ENCODE measurements at regions not wholly inside any gene's neighbourhood (a gene's known extent, or its start where the extent isn't known, plus 50 kb on each side); places are given as distances from the start of the nearest gene placed in this dataset.

DNA sequence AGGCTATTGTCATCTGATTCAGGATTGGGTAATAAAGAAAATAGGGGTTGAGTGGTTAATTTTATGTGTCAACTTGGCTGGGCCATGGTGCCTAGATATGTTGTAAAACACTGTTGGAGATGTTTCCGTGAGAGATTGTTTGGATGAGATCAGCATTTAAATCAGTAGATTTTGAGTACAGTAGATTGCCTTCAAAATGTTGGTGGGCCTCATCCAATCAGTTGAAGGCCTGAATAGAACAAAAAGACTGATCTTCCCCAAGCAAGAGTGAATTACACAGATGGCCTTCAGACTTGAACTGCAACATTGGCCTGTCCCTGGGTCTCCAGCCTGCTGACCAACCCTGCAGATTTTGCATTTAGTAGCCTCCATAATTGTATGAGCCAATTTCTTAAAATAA lies 401.3 kb upstream of the KIF2A start:
- DNase-seq (ENCODE audit: low read depth in 2 of 2) = no peak

DNA sequence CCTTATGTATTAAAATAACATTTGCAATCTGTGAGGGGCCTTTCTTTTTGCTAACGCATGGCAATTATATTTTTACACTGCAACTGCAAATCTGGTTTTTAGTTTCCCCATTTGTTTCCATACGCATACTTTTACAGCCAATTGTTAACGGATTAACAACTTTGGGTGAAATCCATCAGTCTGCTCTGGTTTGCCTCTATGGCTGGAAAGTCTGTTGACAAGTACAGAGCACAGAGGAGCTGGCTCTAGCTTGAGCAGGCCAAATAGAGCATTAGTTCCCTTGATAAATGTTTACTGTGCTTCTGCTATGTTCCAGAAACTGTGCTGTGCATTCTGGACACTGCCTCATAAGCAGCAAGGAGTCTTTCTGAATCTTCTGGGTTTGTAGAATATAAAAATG lies 400.4 kb upstream of the KIF2A start:
- no peak for DNase-seq (ENCODE audit: low read depth in 2 of 2)

DNA sequence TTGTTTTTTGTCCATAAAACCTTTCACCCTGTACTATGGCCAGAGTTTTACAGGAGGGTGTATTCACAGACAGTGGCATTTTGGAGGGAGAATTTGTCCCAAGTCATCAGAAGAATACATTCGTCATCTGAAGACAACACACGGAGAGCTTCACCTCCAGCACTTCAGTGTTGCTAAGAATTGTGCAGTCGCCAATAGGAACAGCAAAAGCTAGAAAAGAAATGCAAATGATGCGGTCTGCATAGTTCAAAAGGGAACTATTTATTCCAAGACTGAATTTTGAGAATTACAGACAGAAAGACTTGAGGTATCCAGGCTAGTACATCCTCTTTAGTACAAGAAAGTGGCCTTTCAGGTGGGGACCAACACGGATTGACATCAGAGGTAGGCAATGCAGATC lies 399.2 kb upstream of the KIF2A start:
- no peak for DNase-seq (ENCODE audit: low read depth in 2 of 2)

DNA sequence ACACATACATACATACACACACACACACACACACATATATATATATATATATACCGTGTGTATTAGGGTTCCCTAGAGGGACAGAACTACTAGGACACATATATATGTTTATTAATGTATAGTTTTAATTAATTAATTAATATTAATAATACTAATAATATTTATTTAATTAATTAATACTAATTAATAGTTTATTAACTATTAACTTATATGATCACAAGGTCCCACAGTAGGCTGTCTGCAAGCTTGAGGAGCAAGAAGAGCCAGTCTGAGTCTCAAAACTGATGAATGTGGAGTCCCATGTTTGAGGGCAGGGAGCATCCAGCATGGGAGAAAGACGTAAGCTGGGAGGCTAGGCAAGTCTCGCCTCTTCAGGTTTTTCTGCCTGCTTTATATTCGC lies 398.0 kb upstream of the KIF2A start:
- no peak for DNase-seq (ENCODE audit: low read depth in 2 of 2)

DNA sequence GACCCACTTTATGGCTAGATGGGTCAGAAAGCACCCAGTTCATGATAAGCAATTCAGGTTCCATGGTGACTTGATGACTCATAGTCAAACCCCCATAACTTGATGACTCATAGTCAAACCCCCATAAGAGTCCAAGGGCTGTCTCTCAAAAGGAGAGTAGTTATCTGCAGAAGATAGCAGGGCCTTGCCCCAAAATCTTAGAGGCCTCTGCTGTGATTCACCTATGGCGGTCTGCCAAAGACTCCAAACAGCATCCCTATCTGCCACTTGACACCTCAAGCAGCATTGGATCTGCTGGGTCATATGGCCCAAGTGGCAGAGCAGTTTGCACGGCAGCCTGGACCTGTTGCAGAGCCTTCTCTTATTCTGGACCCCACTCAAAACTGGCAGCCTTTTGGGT lies 395.2 kb upstream of the KIF2A start:
- no peak for DNase-seq (ENCODE audit: low read depth in 2 of 2)

- no peak for DNase-seq (ENCODE audit: low read depth in 2 of 2)
Observed at GRCh38 chr5:61912559-61912958, 393.4 kb upstream of the KIF2A start.

DNA sequence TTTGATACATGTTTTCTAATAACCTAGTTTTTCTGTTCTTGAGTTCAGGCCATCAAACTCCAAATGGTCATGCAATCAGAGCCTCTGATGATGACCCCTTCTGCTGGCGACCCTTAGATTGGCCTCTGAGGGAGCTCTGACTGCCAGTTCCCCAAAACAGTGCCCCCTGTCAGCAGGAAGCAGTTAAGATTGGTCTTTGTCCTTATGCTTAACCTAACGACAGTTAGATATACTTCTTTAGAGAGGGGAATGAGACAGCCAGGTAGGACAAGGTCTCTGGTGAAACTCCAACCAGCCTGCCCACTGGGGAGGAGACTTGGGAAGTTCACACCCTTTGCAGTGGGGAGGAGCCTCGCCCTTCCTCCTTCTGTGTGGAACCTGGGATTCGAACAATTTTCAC lies 390.4 kb upstream of the KIF2A start:
- no peak for DNase-seq (ENCODE audit: low read depth in 2 of 2)

DNA sequence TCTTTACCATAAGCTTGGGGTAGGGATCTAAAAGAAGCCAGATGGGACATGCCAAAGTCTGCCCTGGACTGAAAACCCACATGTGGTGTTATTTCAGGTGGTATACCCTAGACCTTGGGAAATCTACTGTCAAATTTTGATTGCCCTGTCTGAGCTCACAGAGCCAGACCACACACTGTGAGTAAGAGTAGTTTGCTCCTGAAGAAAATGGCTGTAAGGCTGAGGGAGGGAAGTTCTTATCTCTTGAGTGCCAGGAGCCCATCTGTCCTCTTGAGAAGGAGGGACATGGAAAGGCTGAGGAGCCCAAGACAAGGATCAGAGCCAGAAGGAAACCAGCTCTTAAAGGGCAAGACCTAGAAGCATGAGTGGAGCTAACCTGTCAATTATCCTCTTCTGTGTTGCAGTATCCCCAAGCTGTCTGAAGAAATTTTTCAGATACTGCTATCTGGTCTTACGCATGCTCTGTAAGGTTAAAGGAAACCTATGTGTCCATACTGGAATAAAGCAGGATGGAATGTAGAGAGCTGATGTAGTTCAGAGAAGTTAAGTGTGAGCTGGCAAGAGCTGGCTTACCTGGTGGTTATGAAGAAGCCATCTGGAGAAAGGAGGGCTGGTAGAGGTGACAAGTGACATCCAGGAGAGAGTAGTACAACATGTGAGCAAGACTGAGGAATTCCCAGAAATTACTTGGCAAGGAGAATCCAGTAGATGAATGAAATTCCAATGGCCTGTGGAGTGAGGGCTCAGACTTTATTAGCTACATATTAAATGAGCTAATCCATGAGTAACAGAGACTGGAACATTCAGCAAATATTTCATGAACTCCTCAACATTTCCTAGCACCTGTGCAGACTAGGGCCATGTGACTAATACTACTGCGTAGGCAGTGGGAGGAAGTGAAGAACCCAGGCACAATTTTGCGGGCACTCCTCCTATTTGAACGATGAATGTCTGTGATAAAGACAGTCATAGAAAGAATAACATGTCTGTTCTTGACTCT lies 389.1 kb upstream of the KIF2A start:
- no peak for DNase-seq (ENCODE audit: low read depth in 2 of 2)

- DNase-seq (ENCODE audit: low read depth in 2 of 2) = no peak
Observed at GRCh38 chr5:61918611-61919010, 387.4 kb upstream of the KIF2A start.

DNA sequence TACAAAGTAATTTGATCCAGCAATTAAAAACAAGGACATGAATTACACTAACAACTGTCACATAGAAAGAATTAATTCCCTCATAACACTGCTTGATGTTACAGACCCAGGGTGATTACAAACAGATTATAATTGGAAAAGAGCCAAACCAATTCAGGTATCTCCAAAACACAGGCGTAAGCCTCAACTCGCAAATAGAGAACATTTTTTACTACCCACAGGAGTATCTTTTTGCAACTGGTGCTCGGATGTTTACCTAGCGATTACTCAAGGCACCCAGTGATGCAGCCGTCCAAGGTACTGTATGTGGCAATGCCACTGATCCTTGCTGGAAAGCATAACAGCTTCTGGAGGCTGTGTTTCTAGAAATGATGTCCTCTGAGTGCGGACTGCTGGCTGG lies 386.1 kb upstream of the KIF2A start:
- no peak for DNase-seq (ENCODE audit: low read depth in 2 of 2)

DNA sequence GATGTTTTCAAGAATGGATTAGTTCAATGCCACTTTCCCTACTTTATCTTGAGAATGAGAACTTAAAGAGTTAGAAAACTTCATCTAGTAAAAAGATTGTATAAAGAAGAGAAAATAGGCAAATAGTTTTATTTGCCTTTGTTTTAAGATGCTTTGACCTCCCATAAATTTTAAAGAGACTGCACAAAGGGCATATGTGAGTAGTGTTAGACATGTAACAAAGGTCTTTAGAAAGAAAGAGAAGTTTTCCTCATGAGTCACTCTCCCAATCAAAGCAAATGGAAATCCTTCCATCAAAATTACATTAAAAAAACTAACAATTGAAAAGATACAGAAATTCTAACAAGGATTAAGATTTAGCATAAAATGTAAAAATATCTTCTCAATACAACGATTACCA lies 381.8 kb upstream of the KIF2A start:
- DNase-seq (ENCODE audit: low read depth in 2 of 2) = no peak

GRCh38 chr5:61926911-61927310 lies 379.1 kb upstream of the KIF2A start:
- DNase-seq (ENCODE audit: low read depth in 2 of 2) = no peak

DNA sequence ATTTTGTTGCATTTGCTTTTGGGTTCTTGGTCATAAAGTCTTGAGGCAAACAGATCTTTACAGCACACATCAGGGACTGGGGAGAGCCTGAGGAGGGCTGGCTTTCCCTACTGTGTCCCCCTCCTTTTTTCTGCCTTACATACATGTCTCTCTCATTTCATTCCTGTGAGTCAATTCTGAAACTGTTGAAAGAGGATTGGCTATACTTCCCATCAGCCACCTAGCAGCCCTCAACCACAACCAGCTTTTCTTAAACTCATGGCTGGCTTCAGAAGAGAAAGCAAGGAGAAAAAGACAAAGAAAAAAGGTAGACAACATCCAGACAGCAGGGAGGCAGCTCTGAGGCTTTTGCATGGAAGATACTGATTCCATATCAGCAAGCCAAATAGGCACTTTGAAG lies 374.8 kb upstream of the KIF2A start:
- DNase-seq (ENCODE audit: low read depth in 2 of 2) = no peak

GRCh38 chr5:61933787-61934626 lies 372.0 kb upstream of the KIF2A start:
- DNase-seq (ENCODE audit: low read depth in 2 of 2) = no peak

GRCh38 chr5:61941637-61942036 lies 364.4 kb upstream of the KIF2A start:
- no peak for DNase-seq (ENCODE audit: low read depth in 2 of 2)

DNA sequence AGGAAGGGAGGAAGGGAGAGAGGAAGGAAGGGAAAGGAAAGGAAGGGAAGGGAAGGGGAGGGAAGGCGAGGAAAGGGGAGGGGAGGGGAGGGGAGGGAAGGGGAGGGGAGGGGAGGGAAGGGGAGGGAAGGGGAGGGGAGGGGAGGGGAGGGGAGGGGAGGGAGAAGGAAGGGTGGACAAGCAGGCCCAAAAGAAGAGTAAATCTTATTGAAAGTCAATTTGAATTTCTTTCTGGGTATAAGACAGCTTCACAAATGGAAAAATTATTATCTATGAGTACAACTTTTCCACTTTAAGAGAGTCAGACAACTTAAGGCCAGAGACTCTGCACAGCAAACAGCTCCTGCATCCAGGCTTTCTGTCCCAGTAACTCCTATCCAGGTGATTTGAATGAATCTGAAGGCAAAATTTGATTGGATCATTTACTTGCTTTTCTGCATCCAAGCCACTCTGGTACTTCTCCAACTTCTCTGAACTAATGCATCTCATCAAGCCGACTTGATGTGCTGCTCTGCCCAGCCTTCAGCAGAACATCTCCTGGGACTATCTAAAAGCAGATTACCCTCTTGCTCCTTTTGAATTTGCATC lies 363.4 kb upstream of the KIF2A start:
- no peak for DNase-seq (ENCODE audit: low read depth in 2 of 2)

- DNase-seq (ENCODE audit: low read depth in 2 of 2) = no peak
Observed at GRCh38 chr5:61943713-61944112, 362.3 kb upstream of the KIF2A start.

- no peak for DNase-seq (ENCODE audit: low read depth in 2 of 2)
Observed at GRCh38 chr5:61948151-61948550, 357.9 kb upstream of the KIF2A start.

DNA sequence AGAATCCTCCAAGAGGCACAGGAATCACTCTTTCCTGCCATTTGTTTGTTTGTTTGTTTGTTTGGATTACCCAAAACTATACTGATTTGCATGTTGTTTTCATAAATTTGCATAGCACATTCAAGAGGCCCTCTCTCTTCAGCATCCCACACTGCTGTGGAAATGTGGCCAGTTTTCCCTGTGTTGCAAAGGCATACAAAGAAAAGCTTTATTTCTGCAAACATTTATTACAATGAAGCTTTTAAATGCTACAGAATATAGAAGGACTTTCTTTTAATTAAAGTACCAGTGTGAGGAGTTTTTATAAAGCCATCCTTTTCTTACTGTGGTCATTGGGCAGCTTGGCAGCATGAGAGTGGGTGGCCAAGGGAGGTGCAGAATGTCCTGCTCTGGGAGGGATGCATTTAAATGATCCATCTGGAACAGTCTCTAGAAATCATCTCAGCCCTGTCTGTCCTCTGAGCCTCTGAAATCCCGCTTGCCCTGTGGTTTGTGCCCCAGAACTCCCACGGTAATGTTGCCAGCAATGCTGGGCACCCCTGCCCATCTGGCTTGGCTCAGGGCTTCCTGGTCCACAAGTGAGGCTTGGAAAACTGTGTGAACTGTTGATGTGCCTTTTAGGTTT lies 356.8 kb upstream of the KIF2A start:
- no peak for DNase-seq (ENCODE audit: low read depth in 2 of 2)

DNA sequence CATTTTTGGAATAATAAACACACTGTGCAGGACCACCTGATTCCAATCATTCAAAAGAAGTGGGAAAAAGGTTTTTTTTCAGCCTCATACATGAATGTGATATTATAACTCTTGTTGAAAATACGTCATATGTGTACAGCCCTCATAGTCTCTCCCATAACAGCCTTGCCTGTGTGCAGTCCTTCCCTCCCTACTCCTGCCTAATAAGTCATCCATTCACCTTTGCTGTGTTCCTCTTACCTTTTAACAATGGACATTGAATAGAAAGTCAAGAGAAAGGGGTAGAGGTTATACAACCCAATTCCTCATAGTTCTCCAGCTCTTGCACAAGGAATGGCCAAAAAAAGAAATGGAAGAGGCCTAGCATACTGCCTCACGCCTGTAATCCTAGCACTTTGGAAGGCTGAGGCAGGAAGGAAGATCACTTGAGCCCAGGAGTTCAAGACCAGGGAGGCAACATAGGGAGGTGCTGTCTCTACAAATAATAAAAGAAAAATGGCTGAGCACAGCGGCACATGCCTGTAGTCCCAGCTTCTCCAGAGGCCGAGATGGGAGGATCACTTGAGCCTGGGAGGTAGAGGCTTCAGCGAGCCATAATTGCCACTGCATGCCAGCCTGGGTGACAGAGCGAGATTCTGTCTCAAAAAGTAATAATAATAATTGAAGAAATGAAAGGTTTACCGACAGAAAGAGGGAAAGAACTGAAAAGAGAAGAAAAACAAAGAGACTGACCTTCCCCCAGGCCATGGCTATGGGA lies 356.1 kb upstream of the KIF2A start:
- no peak for DNase-seq (ENCODE audit: low read depth in 2 of 2)

DNA sequence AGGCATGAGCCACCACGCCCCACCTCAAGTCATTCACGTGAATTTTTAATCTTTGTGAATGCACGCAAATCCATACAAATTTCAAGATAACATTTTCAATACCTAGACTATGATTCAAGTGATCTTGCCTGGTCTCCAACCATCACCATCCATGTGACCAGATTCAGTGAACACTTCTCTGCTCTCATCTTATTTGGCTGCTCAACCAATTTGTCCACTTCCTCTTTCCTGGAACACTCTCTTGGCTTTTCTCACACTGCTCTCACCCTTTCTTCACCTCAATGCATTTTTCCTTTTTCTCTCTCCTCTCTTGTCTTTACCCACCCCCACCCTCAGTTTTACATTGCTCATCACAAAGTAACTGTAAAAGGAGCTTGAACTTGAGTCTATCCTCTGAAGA lies 354.7 kb upstream of the KIF2A start:
- DNase-seq (ENCODE audit: low read depth in 2 of 2) = no peak

Measured in stimulated activated CD4-positive, alpha-beta T cell treated with anti-CD3 and anti-CD28 coated beads, Interleukin-15, amount 100 ng/mL, for 48 hours (primary cell).